ENCODE measurements at regions not wholly inside any gene's neighbourhood (a gene's known extent, or its start where the extent isn't known, plus 50 kb on each side); places are given as distances from the start of the nearest gene placed in this dataset.

DNA sequence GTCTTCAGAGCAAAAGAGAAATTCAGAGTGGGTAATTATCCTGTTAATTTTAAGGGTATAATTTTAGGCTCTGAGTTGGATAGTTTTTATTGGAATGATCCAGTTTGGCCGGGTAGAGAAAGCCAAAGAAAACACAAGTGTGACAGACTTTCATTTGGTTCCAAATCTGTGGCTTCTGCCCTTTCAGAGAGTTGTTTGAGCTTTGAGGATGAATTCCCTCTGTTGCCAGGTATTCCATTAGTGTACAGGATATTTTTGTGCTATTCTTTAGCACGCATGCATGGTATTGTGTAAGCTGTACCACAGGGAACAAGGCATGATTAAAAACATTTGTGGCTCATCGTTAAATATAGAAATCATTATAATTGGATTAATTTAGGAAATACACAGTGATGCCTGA lies 384.4 kb downstream of the ADGRL2 start:
- DNase-seq (ENCODE audit: low read depth in 1 of 2, low spot score in 1 of 2), result no peak

DNA sequence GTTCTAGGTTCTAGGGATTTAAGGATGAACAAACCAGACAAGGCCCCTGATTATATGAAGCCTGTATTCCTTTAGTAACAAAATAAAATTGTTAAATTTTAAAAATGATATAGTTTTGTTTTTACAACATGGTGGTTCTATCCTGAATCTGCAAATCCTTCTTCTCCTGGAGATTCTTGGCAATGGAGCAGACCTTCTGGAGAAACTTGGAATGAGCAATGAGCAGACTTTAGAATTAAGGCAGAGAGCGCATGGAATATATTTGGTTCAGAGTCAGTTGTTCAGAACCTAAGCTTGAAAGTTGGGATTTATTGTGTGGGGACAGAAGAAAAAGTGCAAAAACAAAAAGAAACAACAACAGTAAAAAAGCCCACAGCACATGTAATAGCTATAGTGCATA lies 381.1 kb downstream of the ADGRL2 start:
- no peak for DNase-seq (ENCODE audit: low read depth in 1 of 2, low spot score in 1 of 2)

DNA sequence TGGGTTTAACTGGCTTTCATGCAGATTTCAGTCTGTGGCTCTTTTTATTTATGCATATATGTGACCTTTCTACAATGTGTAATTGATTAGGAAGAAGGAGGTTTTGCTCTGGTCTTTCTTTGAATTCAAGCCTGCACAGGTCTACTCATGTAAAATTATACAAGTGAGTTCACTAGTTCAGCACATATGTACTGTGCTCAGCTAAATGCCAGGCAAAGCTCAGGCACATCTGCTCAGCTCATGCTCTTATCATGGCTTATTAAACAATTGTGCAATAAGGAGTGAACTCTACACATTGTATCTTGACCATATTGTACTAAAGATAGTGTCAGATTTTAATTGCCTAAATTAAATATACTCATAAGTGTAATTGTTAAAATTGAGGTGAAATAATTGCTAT lies 378.4 kb downstream of the ADGRL2 start:
- DNase-seq (ENCODE audit: low read depth in 1 of 2, low spot score in 1 of 2), result no peak

DNA sequence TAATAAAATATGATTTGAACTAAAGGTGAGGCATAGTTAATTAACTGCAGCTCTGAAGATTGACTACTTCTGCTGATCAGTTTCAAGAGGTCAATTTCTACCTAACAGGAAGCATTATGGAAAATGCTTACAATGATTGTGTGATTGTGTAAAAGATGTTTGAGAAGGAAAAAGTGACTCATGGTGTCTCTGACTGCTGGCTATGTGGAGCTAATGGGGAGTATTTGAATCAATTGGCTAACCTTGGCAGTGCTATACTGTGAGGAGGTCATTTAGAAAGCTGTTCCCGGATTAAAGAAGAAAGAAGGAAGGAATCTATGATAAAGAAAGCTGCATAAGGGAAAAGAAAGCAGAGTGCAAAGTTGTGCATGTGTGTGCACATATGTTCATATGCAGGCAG lies 376.5 kb downstream of the ADGRL2 start:
- DNase-seq (ENCODE audit: low read depth in 1 of 2, low spot score in 1 of 2), result no peak

DNA sequence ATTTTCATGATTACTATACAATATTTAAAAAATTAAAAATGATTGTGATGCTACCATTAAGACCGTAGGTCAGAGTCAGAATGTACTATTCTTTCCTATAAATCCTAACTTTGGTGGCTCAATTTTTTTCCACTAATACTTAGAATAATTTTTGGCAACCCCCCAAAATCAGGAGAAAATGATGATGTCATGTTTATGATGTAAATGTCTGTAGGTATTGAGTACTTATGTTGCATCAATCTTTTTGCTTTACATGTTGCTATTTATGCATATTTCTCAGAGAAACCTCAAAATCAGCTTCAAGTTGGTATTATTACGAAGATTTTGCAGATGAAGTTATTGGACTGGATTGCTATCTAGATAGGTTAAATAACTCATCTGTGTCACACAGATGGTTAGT lies 371.2 kb downstream of the ADGRL2 start:
- DNase-seq (ENCODE audit: low read depth in 1 of 2, low spot score in 1 of 2), result no peak

DNA sequence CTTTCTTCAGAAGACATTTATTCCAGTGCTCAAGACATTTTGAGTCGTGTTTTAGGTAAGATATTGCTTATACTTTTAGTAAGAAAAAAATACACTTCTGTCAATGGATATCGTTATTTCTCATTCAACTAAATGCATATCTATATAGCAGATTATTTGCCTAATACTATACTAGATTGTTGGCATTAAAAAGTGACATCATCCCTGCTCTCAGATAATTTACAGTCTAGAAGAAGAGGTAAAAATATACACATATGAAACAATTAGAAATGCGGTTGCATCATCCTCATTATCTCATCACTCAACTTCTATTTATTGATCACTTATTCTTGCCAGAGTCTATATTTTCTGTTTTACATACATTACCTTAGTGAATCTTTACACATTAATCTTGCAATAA lies 367.7 kb downstream of the ADGRL2 start:
- DNase-seq (ENCODE audit: low read depth in 1 of 2, low spot score in 1 of 2), result no peak

DNA sequence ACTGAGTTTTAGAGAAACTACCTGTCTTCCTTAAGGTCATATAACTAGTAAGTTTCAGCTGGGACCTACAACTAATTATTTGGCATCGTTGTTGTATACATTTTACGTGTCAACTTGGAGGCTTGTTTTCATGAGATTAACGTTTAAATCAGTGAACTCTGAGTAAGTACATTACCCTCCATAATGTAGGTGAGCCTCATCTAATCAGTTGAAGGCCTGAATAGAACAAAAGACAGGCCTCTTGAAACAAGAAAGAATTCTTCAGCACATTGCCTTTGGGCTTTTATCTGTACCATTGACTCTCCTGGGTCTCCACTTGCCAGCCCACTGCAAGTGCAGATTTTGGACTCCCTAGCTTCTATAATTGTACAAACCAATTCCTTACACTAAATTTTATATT lies 364.6 kb downstream of the ADGRL2 start:
- DNase-seq (ENCODE audit: low read depth in 1 of 2, low spot score in 1 of 2), result no peak

DNA sequence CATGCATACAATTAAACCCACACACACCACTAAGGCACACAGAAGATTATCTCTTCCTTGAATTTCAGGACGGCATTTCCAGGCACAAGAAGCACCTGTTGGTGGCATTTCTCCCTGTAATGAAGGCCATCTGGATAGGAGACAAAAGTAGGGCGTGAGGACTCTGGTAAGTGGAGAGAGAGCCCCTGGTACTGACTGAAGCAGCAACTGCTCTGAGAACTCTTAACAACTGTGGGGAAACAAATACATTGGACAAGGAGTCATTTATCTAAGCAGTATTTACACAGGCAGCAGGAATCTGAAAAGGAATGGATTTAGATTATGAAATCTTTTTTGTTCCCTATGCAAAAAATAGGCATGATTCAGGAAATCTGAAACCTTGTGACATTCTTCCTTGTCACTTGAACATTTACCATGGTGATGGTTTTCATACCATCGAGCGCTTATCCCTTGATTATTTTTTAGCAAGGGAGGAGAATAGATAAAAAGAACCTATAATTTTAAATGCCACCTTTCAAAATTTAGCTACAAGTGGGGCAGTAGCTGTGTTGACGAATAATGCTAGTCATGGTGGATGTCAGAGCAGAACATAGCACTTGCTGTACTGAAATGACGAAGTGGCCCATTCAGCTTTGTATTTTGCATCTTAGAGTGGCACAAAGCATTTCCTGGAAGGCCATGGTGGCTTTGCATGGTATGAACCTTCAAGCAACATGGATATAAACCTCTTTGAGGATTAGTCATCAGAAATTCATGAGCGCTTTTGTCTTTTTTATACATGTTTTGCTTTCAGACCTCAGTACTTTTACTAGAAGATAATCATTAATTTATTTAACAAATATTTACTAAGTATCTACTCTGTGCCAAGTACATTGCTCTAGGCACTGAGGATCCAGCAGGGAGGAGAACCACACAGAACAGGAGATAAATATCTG lies 362.0 kb downstream of the ADGRL2 start:
- DNase-seq (ENCODE audit: low read depth in 1 of 2, low spot score in 1 of 2), result no peak

DNA sequence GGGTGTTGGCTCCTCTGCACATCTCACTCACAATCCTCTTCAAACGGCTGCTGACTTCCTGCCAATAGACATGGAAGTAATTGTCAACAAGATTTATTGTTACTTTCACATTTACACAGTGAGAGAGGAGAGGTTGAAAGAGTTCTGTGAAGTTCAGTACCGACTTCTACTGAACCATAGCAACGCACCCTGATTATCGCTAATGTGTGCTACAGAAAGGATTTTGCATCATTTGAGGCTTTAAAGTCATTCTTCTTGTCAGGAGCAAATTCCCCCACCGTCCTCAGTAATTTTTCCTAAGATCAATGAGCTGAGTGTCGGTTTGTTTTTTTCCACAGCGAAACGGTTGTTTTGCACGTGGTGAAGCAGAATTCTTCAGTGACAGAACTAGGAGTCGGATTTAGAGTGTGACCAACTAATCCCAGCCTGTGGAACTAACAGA lies 361.0 kb downstream of the ADGRL2 start:
- no peak for DNase-seq (ENCODE audit: low read depth in 1 of 2, low spot score in 1 of 2)

DNA sequence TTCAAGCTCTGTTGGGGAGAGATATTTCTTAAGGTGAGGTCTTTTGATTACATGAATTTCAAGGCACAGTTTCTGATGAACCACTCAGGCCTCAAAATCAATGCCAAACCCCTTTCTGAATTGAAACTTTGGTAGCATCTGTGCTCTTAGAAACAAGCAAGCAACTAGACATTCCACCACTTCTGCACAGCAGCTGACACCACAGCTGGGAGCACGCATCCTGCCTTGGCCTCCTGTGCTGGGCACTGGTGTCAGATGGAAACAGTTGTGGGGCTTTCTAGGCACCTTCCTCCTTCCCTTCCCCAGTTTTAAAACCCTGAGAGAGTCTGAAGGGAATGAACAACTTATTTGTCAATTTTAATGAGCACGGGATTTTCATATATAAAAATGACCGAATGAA lies 360.2 kb downstream of the ADGRL2 start:
- no peak for DNase-seq (ENCODE audit: low read depth in 1 of 2, low spot score in 1 of 2)

DNA sequence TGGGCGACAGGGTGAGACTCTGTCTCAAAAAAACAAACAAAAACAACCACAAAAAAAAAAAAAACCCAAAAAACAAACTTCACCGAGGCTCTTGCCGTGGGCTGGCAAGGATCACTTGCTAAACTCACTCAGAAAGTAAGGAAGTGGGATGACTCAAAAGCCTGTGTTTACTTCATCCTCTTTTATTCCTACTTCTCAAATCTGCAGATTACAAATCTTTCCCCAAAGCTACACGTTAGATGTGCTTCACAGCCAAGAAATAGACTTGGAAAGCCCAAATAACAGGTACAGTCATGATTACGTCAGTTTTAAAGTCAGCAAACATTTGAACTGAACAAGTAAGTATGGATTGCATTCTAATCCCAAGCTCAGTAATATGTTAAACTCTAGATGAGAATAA lies 359.3 kb downstream of the ADGRL2 start:
- DNase-seq (ENCODE audit: low read depth in 1 of 2, low spot score in 1 of 2), result no peak

DNA sequence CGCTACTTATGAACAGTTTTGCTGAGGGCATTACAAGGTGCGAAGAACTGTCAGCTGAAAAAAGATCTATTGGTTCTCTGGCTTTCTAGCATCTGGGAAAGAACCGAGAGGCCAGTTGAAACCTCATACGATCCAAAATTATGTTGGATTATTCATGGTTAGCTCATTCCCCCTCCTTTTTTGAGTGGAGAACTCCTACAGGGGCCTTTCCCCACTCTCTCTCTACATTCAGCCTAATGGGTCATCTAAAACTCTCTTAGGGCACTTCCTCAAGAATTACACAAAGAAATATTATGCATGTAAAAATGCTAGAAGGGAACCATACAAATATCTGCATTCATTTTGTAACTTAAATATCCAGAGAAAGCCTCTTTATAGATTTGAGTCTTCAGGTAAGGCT lies 358.2 kb downstream of the ADGRL2 start:
- no peak for DNase-seq (ENCODE audit: low read depth in 1 of 2, low spot score in 1 of 2)

DNA sequence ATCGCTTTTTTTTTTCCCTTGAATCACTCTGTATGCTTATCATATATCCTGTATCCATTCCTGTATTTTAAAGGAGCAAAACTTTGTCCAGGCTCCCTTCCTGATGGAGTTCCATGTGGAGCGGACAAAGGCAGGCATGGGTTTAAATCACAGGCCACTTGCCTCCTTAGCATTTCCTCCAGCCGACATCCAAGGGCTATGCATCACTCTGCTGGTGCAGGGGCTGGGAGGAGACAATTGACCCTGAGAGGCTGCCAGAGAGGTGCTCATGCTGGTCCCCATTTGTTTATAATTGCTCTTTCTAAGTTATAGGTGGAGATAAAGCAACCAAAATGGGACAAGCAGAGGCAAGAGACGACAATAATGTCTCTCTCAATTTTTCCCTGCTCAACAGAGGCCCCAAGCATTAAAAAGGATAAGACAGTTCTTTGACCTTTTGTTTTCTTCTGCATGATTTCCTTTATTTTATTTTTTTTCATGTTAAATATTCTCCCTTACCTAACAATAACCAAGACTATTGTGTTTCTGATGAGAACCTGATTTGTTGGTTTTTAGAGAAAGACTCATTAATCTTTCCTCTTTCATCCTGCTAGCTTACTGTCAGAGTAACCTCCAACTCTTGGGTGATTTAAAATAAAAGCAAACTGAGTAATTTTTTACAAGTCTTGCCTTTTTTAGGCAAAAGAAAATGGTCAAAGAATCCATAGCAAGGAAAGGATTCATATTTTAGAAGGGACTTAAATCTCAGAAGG lies 353.7 kb downstream of the ADGRL2 start:
- no peak for DNase-seq (ENCODE audit: low read depth in 1 of 2, low spot score in 1 of 2)

DNA sequence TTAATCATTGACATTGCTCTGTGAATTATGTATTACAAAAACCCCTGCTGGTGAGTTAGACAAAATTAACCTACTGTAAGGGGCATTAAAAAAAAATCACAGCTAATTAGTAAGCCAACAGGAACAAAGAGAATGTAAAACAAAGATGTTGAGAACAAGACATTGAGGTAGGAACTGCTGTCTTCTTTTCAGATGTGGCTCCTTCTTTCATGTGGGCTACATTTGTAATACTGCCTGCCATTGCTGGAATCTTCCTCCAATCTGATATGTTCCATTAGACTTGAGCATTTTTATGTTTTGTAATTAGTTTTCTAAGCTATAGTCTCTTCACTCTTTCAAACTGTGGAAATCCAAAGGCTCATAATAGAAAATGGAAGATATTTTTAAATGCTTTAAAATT lies 353.0 kb downstream of the ADGRL2 start:
- DNase-seq (ENCODE audit: low read depth in 1 of 2, low spot score in 1 of 2), result no peak

DNA sequence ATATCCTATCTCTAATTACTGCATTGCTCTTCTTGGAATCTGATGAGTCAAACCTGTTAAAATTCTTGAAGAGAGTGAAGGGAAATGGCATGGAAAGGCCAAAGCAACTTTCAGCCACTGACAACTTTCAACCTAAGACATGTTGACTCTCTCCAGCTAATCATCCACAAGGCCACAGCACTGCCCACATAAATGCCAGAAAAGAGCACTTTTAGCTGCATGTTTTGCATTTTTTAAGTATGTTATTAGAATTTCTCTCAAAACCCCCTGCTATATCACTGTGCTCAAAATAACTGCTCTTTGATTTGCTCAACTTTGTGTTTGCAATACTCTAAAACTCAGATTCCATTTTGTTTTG lies 352.5 kb downstream of the ADGRL2 start:
- DNase-seq (ENCODE audit: low read depth in 1 of 2, low spot score in 1 of 2), result no peak

DNA sequence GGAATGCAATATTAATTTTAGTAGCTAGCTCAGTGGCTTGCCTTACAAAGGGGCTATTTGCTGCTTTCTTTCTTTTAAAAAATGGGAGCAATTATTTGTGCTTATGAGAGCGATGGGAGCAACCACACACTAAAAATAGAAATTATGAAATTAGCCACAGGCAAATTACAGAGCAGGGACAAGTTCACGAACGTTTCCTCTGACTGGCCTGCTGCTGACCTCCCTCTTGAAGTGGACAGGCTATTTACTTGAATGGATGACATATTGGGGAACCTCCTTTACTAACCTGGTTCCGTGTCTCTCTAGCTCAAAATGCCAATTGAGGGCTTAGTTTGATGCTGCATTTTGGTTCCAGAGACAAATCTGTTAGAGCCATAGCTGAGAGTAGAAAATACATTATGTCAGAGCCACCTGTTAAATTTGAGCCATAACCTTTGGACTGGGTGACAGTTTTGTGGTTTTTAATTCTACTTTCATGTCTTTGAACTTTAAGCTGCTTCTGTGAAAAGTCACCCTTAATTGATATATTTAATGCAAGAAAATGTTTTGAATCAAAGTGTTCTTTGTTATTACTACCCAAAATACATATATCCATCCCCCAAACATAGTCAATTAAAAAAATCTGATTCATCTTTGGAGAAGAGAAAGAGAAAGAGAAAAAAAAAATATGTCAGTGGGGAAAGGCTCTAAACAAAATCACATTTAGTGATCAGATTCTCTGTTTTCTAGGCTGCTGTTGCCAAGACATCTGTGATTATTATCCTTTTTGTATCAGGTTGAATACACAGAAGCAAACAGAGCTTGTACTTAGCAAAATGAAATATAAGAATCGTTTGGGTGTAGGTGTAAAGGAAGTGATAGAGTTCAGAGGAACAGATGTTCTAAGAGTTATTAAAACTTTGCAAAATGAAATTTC lies 351.9 kb downstream of the ADGRL2 start:
- no peak for DNase-seq (ENCODE audit: low read depth in 1 of 2, low spot score in 1 of 2)

DNA sequence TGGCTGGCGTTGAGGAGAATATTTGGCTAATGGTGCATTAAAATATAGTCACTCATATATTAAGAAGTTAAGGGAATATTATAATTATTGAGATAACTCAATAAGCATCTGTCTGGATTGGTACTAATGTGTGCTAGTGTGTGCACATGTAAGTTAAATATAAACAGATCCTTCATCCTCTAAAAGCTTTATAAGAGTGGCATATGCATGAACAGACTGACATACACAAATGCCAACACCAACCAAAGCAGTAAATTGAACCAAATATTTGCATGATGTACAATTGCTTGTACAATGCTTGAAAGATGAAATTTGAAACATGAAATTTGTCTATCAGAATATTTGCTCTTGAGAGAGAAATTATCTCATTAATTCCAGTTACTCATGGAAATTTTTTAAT lies 344.9 kb downstream of the ADGRL2 start:
- no peak for DNase-seq (ENCODE audit: low read depth in 1 of 2, low spot score in 1 of 2)

DNA sequence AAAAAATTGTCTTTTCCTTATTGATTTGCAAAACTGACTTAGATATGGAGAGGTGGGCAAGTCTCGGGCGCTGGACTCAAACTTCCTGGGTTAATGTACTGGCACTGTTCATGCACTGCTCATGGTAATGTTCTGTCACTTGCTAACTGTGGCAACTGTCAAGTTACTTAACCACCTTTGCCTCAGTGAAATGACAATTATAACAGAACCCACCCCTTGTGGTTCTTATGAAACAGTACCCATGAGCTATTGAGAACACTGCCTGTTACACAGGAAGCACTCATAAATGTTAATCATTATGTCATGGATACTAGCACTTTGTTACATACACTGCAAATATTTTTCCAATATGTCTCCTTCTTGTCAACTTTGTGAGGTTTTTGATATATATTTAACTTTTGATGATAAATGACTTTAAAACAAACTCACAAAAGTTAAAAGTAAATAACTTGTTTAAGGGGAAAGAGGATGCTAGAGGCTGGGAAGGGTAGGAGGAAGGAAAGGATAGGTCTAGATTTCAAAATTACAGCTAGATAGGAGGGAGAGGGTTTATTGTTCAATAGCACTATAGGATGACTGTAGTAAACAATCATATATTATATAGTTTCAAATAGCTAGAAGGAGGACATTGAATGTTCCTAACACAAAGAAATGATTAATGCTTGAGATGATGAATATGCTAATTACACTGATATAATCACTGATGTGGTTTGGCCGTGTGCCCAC lies 342.5 kb downstream of the ADGRL2 start:
- DNase-seq (ENCODE audit: low read depth in 1 of 2, low spot score in 1 of 2), result no peak

DNA sequence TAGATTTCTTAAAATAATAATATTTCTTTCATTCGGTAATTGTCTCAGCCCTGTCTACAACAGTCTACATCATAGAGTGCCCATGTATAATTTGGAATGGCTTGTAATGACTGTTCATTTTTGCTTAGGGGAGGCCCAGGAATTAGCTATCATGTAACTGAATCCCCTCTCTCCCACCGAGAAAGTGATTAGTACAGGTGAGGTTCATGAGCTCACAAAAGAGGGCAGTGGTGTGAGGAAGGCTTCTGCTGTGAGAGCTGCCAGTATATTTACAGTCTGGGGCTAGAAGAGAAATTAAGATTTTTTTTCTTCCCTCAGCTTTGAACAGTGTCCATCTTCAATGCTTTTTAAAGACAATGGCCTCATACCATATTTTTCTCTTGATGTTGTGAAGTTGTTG lies 340.7 kb downstream of the ADGRL2 start:
- DNase-seq (ENCODE audit: low read depth in 1 of 2, low spot score in 1 of 2), result no peak

DNA sequence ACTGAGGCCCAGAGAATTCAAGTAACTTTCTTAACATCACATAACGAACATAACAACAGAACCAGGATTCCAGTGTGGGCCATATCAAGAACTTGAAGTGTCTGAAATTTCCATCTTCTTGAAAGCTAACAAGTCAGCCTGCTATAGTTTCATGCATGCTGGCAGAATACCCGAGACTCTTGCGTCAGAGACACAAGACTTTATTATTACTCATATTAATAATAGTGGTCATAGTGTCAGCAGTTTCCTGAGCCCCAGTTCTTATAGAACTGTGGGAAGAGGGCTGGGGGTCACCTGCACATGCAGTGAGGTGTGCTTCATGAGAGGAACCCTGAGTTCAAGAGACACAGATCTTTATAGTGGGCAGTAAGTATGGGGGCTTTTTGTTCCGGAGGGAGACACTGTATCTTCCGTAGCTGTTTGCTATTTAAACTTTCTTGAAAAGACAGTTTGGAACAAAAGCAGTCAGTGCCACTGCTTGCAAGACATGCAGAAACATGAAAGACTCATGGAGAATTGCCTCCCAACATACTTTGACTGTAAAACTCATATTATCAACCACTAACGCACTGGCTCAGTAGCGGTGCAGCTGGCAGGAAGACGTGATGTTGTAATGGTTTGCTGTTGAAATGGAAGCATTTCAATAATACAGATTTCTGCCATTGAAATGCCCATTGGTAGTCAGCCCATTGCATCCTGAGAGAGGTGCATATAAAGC lies 339.2 kb downstream of the ADGRL2 start:
- no peak for DNase-seq (ENCODE audit: low read depth in 1 of 2, low spot score in 1 of 2)

Measured in activated CD4-positive, alpha-beta T cell treated with anti-CD3 and anti-CD28 coated beads, Interleukin-2, amount 50 U/mL, for 24 hours (primary cell).